Hematopoietic multipotent progenitor cell treated with erythropoietin and hydrocortisone succinate and interleukin-3 and kit ligand, for 8 days (in vitro differentiated cells): ENCODE measurements at regions not wholly inside any gene's neighbourhood (a gene's known extent, or its start where the extent isn't known, plus 50 kb on each side); places are given as distances from the start of the nearest gene placed in this dataset.

Source experiments
- DNase-seq: peaks from one replicate; pipeline ENCODE4 v3.0.0-alpha.2; 2015

- no peak for DNase-seq
Measured at GRCh38 chr12:91994208-91994797, 151.3 kb downstream of the BTG1 start.

- no peak for DNase-seq
Measured at GRCh38 chr12:91993287-91994017, 152.2 kb downstream of the BTG1 start.

GRCh38 chr12:91991399-91992187, 154.1 kb downstream of the BTG1 start:
- DNase-seq, result no peak

- no peak for DNase-seq
Measured at GRCh38 chr12:91990525-91990924, 155.1 kb downstream of the BTG1 start.

GRCh38 chr12:91989143-91989542, 156.5 kb downstream of the BTG1 start:
- DNase-seq, result no peak

- DNase-seq, result no peak
Measured at GRCh38 chr12:91988086-91988923, 157.3 kb downstream of the BTG1 start.

- DNase-seq, result no peak
Measured at GRCh38 chr12:91986084-91986483, 159.6 kb downstream of the BTG1 start.

- no peak for DNase-seq
Measured at GRCh38 chr12:91985002-91985787, 160.5 kb downstream of the BTG1 start.

GRCh38 chr12:91984556-91984955, 161.1 kb downstream of the BTG1 start:
- no peak for DNase-seq

GRCh38 chr12:91983935-91984334, 161.7 kb downstream of the BTG1 start:
- no peak for DNase-seq

GRCh38 chr12:91982946-91983345, 162.7 kb downstream of the BTG1 start:
- DNase-seq, result no peak

- no peak for DNase-seq
Measured at GRCh38 chr12:91980389-91980821, 165.2 kb downstream of the BTG1 start.

- DNase-seq, result no peak
Measured at GRCh38 chr12:91978143-91978542, 167.5 kb downstream of the BTG1 start.

- no peak for DNase-seq
Measured at GRCh38 chr12:91975891-91976290, 169.8 kb downstream of the BTG1 start.

GRCh38 chr12:91974541-91975085, 171.0 kb downstream of the BTG1 start:
- DNase-seq, result no peak

- no peak for DNase-seq
Measured at GRCh38 chr12:91973813-91974212, 171.8 kb downstream of the BTG1 start.

- no peak for DNase-seq
Measured at GRCh38 chr12:91972896-91973295, 172.8 kb downstream of the BTG1 start.

GRCh38 chr12:91968777-91969171, 176.9 kb downstream of the BTG1 start:
- DNase-seq, result no peak

- DNase-seq, result no peak
Measured at GRCh38 chr12:91968076-91968776, 177.4 kb downstream of the BTG1 start.

GRCh38 chr12:91967590-91967989, 178.1 kb downstream of the BTG1 start:
- DNase-seq, result no peak

- DNase-seq, result no peak
Measured at GRCh38 chr12:91965781-91966180, 179.9 kb downstream of the BTG1 start.
